MM.1S (cell line): ENCODE measurements at regions not wholly inside any gene's neighbourhood (a gene's known extent, or its start where the extent isn't known, plus 50 kb on each side); places are given as distances from the start of the nearest gene placed in this dataset.

Experiments
- DNase-seq: peaks from one replicate; pipeline ENCODE4 v3.0.0-alpha.2; 2015
- H2AFZ ChIP-seq: fragments of 300-600 bp; sonication (generic); 2 replicates; pipeline ENCODE4 v1.6.0; 2016; ENCODE audit warnings: antibody characterized with exemption, low read length
- H3F3A ChIP-seq: fragments of 300-600 bp; sonication (generic); 2 replicates; pipeline ENCODE4 v1.6.1; 2016; ENCODE audit warnings: mild to moderate bottlenecking, antibody characterized with exemption, low read length, moderate library complexity, mixed read lengths; ENCODE audit not compliant: insufficient read depth
- H3K27ac ChIP-seq: fragments of 300-600 bp; sonication (generic); 2 replicates; pipeline ENCODE4 v1.5.1; 2016; ENCODE audit warnings: mild to moderate bottlenecking, low read length
- H3K27me3 ChIP-seq: fragments of 300-600 bp; sonication (generic); replicated peaks from 2 replicates; pipeline ENCODE4 v1.6.0; 2016; ENCODE audit warnings: low read length; ENCODE audit not compliant: insufficient read depth
- H3K36me3 ChIP-seq: fragments of 300-600 bp; sonication (generic); replicated peaks from 2 replicates; pipeline ENCODE4 v1.6.1; 2016; ENCODE audit warnings: mild to moderate bottlenecking, low read length, mixed read lengths; ENCODE audit not compliant: insufficient read depth
- H3K4me1 ChIP-seq: fragments of 300-600 bp; sonication (generic); 2 replicates; pipeline ENCODE4 v1.6.1; 2016; ENCODE audit warnings: low read length, mixed read lengths
- H3K4me2 ChIP-seq: fragments of 300-600 bp; sonication (generic); 2 replicates; pipeline ENCODE4 v1.6.0; 2016; ENCODE audit warnings: low read depth, low read length
- H3K4me3 ChIP-seq: fragments of 300-600 bp; sonication (generic); 2 replicates; pipeline ENCODE4 v1.5.1; 2016; ENCODE audit warnings: low read length, mixed read lengths
- H3K79me2 ChIP-seq: fragments of 300-600 bp; sonication (generic); 2 replicates; pipeline ENCODE4 v1.6.1; 2016; ENCODE audit warnings: mixed run types, low read length, mixed read lengths
- H3K9ac ChIP-seq: fragments of 300-600 bp; sonication (generic); 2 replicates; pipeline ENCODE4 v1.6.1; 2016; ENCODE audit warnings: low read length, mixed read lengths
- H3K9me2 ChIP-seq: fragments of 300-600 bp; sonication (generic); replicated peaks from 2 replicates; pipeline ENCODE4 v1.6.1; 2016; ENCODE audit warnings: mild to moderate bottlenecking, low read length, mixed read lengths; ENCODE audit not compliant: insufficient read depth
- H3K9me3 ChIP-seq: fragments of 300-600 bp; sonication (generic); replicated peaks from 2 replicates; pipeline ENCODE4 v1.6.1; 2016; ENCODE audit warnings: mild to moderate bottlenecking, low read length, mixed read lengths; ENCODE audit not compliant: insufficient read depth
- H4K20me1 ChIP-seq: fragments of 300-600 bp; sonication (generic); 2 replicates; pipeline ENCODE4 v1.6.1; 2016; ENCODE audit warnings: mild to moderate bottlenecking, low read length, moderate library complexity, mixed read lengths; ENCODE audit not compliant: insufficient read depth
- EZH2 ChIP-seq: fragments of 300-600 bp; sonication (generic); optimal IDR thresholded peaks from 2 replicates; pipeline ENCODE3; 2017; ENCODE audit warnings: low read depth, mild to moderate bottlenecking, antibody characterized with exemption, low read length, mixed read lengths
- EZH2phosphoT487 ChIP-seq: fragments of 300-600 bp; sonication (generic); IDR thresholded peaks from 2 replicates; pipeline ENCODE4 v1.6.1; 2018; ENCODE audit warnings: antibody characterized with exemption, low read length
- TF ChIP-seq, protein P1 (sequence below): fragments of 300-600 bp; sonication (generic); IDR thresholded peaks from 2 replicates; pipeline ENCODE4 v1.5.1; 2016; ENCODE audit warnings: antibody characterized with exemption, low read length, mixed read lengths

DNA sequence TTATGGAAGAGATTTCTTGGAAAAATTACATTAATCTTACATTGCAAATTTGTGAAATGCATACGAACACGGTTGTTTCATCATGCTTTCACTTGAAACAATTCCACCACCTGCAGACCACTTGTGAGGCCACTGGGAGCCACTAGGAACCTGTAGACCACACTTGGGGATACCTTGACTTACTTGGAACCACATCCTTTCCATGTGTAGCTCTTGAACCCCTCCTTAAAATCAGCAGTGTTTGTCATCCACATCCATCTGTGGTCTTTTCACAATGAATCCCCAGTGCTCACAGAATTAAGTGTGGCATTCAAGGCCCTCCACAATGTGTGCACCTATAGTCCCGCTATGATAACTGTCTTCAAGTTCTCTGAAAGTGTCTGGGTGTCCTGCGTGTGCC, 350.9 kb downstream of the MYCN start:
- TF ChIP-seq EZH2 = no peak
- Histone ChIP-seq H3K9me2 (no peaks in the 10 kb centered on the region), H3K4me3 (no peak overlapping the region), H3K36me3 (no peaks in the 10 kb centered on the region), H3K9ac (no peak overlapping the region), H3K27me3 (no peaks in the 10 kb centered on the region), H3F3A (no peaks in the 10 kb centered on the region), H3K4me1 (no peaks in the 10 kb centered on the region), H3K27ac (no peak overlapping the region), H3K4me2 (no peak overlapping the region), H3K9me3 (no peaks in the 10 kb centered on the region), H2AFZ (no peak overlapping the region), H4K20me1 (no peaks in the 10 kb centered on the region), H3K79me2 (no peaks in the 10 kb centered on the region)
- DNase-seq = no peak

DNA sequence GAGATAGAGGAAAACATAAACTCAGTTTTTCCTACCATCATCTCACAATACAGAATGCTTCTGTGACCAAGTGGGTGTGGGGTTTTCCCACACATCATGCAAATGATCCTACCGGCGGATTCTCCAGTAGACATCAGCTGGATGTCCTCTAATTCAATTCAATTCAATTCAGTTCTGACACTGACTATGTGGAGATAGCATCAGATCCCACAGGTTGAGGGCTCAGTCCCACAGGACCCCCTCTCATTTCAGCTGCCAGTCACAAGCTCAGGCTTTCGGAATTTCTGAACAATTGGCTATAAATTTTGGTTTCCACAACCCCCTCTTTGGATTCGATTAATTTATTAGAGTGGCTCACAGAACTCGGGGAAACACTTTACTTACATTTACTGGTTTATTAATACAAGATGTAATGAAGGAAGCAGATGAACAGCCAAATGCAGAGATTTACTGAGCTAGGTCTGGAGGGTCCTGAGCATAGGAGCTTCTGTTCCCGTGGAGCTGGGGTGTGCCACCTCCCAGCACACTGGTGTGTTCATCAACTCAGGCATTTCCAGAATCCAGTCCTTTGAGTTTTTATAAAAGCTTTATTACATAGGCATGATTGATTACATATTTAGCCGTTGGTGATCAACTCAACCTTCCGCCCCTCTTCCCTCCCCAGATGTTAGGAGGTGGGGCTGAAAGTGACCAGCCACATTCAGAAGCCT, 350.1 kb downstream of the MYCN start:
- Histone ChIP-seq H3K27ac (no peak overlapping the region), H4K20me1 (no peaks in the 10 kb centered on the region), H3K79me2 (no peaks in the 10 kb centered on the region), H3K36me3 (no peaks in the 10 kb centered on the region), H2AFZ (no peak overlapping the region), H3K27me3 (no peaks in the 10 kb centered on the region), H3K9me2 (no peaks in the 10 kb centered on the region), H3K4me3 (no peak overlapping the region), H3F3A (no peaks in the 10 kb centered on the region), H3K4me2 (no peak overlapping the region), H3K9ac (no peak overlapping the region), H3K4me1 (no peaks in the 10 kb centered on the region), H3K9me3 (no peaks in the 10 kb centered on the region)
- TF ChIP-seq EZH2phosphoT487 (no peak), EZH2 (no peak)
- TF ChIP-seq, protein P1, sequence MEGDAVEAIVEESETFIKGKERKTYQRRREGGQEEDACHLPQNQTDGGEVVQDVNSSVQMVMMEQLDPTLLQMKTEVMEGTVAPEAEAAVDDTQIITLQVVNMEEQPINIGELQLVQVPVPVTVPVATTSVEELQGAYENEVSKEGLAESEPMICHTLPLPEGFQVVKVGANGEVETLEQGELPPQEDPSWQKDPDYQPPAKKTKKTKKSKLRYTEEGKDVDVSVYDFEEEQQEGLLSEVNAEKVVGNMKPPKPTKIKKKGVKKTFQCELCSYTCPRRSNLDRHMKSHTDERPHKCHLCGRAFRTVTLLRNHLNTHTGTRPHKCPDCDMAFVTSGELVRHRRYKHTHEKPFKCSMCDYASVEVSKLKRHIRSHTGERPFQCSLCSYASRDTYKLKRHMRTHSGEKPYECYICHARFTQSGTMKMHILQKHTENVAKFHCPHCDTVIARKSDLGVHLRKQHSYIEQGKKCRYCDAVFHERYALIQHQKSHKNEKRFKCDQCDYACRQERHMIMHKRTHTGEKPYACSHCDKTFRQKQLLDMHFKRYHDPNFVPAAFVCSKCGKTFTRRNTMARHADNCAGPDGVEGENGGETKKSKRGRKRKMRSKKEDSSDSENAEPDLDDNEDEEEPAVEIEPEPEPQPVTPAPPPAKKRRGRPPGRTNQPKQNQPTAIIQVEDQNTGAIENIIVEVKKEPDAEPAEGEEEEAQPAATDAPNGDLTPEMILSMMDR = no peak
- DNase-seq = no peak

DNA sequence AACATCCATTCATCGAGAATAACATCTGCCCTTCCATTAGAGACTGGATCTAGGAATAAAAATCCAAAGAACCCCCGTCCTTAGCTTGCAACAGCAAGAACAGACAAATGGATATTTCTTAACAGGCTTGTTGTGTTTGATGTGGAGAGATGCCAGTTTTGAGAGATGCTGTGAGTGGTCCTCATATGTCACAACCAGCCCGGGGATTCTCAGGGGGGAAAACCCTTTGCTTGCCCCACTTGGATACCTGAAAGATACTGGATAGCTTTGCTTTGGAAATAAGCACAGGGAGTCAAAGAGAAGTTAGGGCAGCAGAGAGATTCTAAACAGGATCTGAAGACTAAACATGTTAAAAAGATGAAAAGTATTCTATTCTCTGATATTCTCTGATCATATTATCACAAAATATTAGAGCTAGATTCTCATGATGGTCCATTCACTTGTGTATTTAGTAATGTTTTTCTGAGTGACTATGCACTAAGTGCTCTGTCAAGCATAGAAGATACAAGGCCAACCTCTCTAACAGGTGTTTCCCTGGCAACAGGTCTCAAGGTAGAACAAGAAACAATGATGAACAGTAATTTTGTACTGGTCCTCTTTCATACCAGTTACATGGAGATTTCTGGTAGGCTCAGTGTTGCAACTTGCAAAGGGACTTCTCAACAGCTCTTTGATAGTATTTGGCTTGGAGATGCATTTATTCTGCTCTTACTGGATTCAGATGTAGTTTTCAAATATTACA, 348.2 kb downstream of the MYCN start:
- no peak overlapping the region for H3K4me2 ChIP-seq
- H3K79me2 ChIP-seq = no peaks in the 10 kb centered on the region
- H3K36me3 ChIP-seq = no peaks in the 10 kb centered on the region
- H3K4me1 ChIP-seq = no peaks in the 10 kb centered on the region
- DNase-seq = no peak
- no peaks in the 10 kb centered on the region for H3F3A ChIP-seq
- H3K9me2 ChIP-seq = no peaks in the 10 kb centered on the region
- no peaks in the 10 kb centered on the region for H4K20me1 ChIP-seq
- TF ChIP-seq, protein P1 = no peak
- TF ChIP-seq EZH2phosphoT487 (no peak), EZH2 (no peak)
- H3K9me3 ChIP-seq = no peaks in the 10 kb centered on the region
- no peak overlapping the region for H3K4me3 ChIP-seq
- H3K27me3 ChIP-seq = no peaks in the 10 kb centered on the region
- H3K9ac ChIP-seq = no peak overlapping the region
- H3K27ac ChIP-seq = no peak overlapping the region
- H2AFZ ChIP-seq = no peak overlapping the region

DNA sequence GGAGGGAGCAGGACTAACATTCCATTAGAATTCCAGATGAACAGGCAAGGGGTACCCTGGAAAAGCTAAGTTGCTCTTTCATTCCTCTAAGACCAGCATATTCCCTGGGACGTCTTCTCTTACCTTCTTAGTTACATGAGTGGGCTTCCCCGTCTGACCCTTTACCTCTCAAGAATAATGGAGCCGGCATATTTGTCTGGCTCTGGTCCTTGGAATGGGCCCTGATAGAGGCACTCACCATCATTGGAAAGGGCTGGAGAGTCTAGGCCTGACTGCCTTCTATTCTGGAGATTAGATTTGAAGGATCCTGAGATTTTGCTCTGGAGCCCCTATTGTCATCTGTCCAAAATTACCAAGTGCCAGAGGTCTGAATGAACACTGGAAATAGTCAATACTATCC, 347.5 kb downstream of the MYCN start:
- H3K27ac ChIP-seq = no peak overlapping the region
- no peak for DNase-seq
- no peak for TF ChIP-seq EZH2phosphoT487
- no peak for TF ChIP-seq EZH2
- TF ChIP-seq, protein P1 = no peak

More for the DNA sequence above, 347.5 kb downstream of the MYCN start:
- H3K4me1 ChIP-seq = no peaks in the 10 kb centered on the region
- H3K4me3 ChIP-seq = no peak overlapping the region
- H3K9me2 ChIP-seq = no peaks in the 10 kb centered on the region
- no peaks in the 10 kb centered on the region for H3K79me2 ChIP-seq
- H3K9me3 ChIP-seq = no peaks in the 10 kb centered on the region
- no peak overlapping the region for H2AFZ ChIP-seq
- no peaks in the 10 kb centered on the region for H3K27me3 ChIP-seq
- no peaks in the 10 kb centered on the region for H3K36me3 ChIP-seq
- no peak overlapping the region for H3K4me2 ChIP-seq
- H3F3A ChIP-seq = no peaks in the 10 kb centered on the region
- H3K9ac ChIP-seq = no peak overlapping the region
- H4K20me1 ChIP-seq = no peaks in the 10 kb centered on the region
